ENCODE measurements at regions not wholly inside any gene's neighbourhood (a gene's known extent, or its start where the extent isn't known, plus 50 kb on each side); places are given as distances from the start of the nearest gene placed in this dataset.

- H3K9me3 ChIP-seq (ENCODE audit: severe bottlenecking), result no peaks in the 10 kb centered on the region
- H3K27ac ChIP-seq, result no peak overlapping the region
- no peak overlapping the region for H3K4me3 ChIP-seq (ENCODE audit: low read depth, low read length)
- no peak for TF ChIP-seq CTCF (IDR thresholded peaks at IDR 0.05; ENCODE audit: low read depth, low read length)
- no peak for DNase-seq
- no peaks in the 10 kb centered on the region for H3K36me3 ChIP-seq
- H3K27me3 ChIP-seq (ENCODE audit: insufficient read depth, low read depth, severe bottlenecking), result peaks cover 8% of the 10 kb centered on the region
Observed at GRCh38 chr17:6943406-6943805, 52.4 kb upstream of the ALOX12 start.

Data from WERI-Rb-1 (cell line).